CD14-positive monocyte (primary cell): ENCODE measurements at regions not wholly inside any gene's neighbourhood (a gene's known extent, or its start where the extent isn't known, plus 50 kb on each side); places are given as distances from the start of the nearest gene placed in this dataset.

ENCODE experiments used
- DNase-seq, 3 donors: peaks; one replicate each; pipeline ENCODE4 v3.0.0-alpha.2; 2011 to 2022
- H2AFZ ChIP-seq: 2 replicates; pipeline ENCODE4 v1.6.0; 2012; ENCODE audit warnings: mild to moderate bottlenecking, low read depth, low read length, inconsistent platforms; ENCODE audit not compliant: insufficient read depth, poor library complexity, severe bottlenecking
- H3K27ac ChIP-seq, 2 donors: 1 replicate in 1 of 2; 2 replicates in 1 of 2; pipeline ENCODE4 v1.5.1; 2012 to 2013; ENCODE audit warnings: low read length in 2 of 2, control low read depth in 1 of 2, inconsistent platforms in 1 of 2, low read depth in 1 of 2, mild to moderate bottlenecking in 1 of 2
- H3K27me3 ChIP-seq, 2 donors: one replicate each; pipeline versions ENCODE4 v1.6.0 to v1.6.1; 2011 to 2013; ENCODE audit warnings: low read length in 2 of 2; ENCODE audit not compliant: control insufficient read depth in 2 of 2, insufficient read depth in 2 of 2
- H3K36me3 ChIP-seq, 2 donors: replicated peaks in 1 of 2; 1 replicate in 1 of 2; 2 replicates in 1 of 2; pipeline versions ENCODE4 v1.5.1 to v1.6.1; 2012 to 2013; ENCODE audit warnings: low read length in 2 of 2, control low read depth in 1 of 2, inconsistent platforms in 1 of 2, mild to moderate bottlenecking in 1 of 2; ENCODE audit not compliant: insufficient read depth in 2 of 2, control insufficient read depth in 1 of 2
- H3K4me1 ChIP-seq, 2 donors: 1 replicate in 1 of 2; 2 replicates in 1 of 2; pipeline versions ENCODE4 v1.5.1 to v1.6.1; 2012 to 2013; ENCODE audit warnings: low read length in 2 of 2, control low read depth in 1 of 2, inconsistent platforms in 1 of 2, mild to moderate bottlenecking in 1 of 2, moderate library complexity in 1 of 2; ENCODE audit not compliant: insufficient read depth in 2 of 2, control insufficient read depth in 1 of 2
- H3K4me2 ChIP-seq: replicated peaks from 2 replicates; pipeline ENCODE3; 2012; ENCODE audit warnings: low read length, moderate library complexity, mild to moderate bottlenecking; ENCODE audit not compliant: poor library complexity, severe bottlenecking; ENCODE audit errors: extremely low read depth
- H3K4me3 ChIP-seq, 3 experiments: fragments of 200-600 bp in 1 of 3; sonication (generic) in 1 of 3; replicated peaks in 1 of 3; 1 replicate in 2 of 3; 2 replicates in 1 of 3; pipeline ENCODE4 v1.5.1; 2011 to 2013; ENCODE audit warnings: low read length in 3 of 3, mild to moderate bottlenecking in 3 of 3, control low read depth in 2 of 3, low read depth in 2 of 3, inconsistent platforms in 1 of 3, moderate library complexity in 1 of 3
- H3K79me2 ChIP-seq: 2 replicates; pipeline ENCODE4 v1.6.0; 2012; ENCODE audit warnings: mild to moderate bottlenecking, control low read depth, inconsistent platforms, low read length, moderate library complexity; ENCODE audit not compliant: insufficient read depth
- H3K9ac ChIP-seq: 2 replicates; pipeline ENCODE4 v1.6.0; 2017; ENCODE audit warnings: low read length, mild to moderate bottlenecking; ENCODE audit not compliant: insufficient read depth, poor library complexity, severe bottlenecking
- H3K9me3 ChIP-seq, 2 donors: replicated peaks in 1 of 2; 1 replicate in 1 of 2; 2 replicates in 1 of 2; pipeline versions ENCODE4 v1.5.1 to v1.6.1; 2012 to 2013; ENCODE audit warnings: low read length in 2 of 2, control low read depth in 1 of 2; ENCODE audit not compliant: control insufficient read depth in 1 of 2, insufficient read depth in 1 of 2
- H4K20me1 ChIP-seq: 2 replicates; pipeline ENCODE4 v1.6.0; 2012; ENCODE audit warnings: mild to moderate bottlenecking, low read length, control low read depth, moderate library complexity; ENCODE audit not compliant: insufficient read depth
- H3K27ac Mint-ChIP-seq, 7 donors: one replicate each; pipeline ENCODE4 v1.8.0; 2020; ENCODE audit warnings: mild to moderate bottlenecking in 7 of 7, mixed read lengths in 7 of 7, moderate library complexity in 6 of 7, inconsistent platforms in 2 of 7
- H3K27me3 Mint-ChIP-seq, 3 donors: one replicate each; pipeline ENCODE4 v1.8.0; 2021 to 2022; ENCODE audit warnings: low read depth in 3 of 3, mild to moderate bottlenecking in 3 of 3, mixed read lengths in 3 of 3, moderate library complexity in 3 of 3, inconsistent platforms in 1 of 3
- H3K36me3 Mint-ChIP-seq, 2 donors: one replicate each; pipeline ENCODE4 v1.8.0; 2020; ENCODE audit warnings: mixed read lengths in 2 of 2, inconsistent platforms in 1 of 2, mild to moderate bottlenecking in 1 of 2
- H3K4me1 Mint-ChIP-seq: one replicate; pipeline ENCODE4 v1.8.0; 2020; ENCODE audit warnings: mild to moderate bottlenecking, mixed read lengths
- H3K4me3 Mint-ChIP-seq, 2 donors: one replicate each; pipeline ENCODE4 v1.8.0; 2020; ENCODE audit warnings: mild to moderate bottlenecking in 2 of 2, mixed read lengths in 2 of 2, moderate library complexity in 1 of 2
- H3K9me3 Mint-ChIP-seq, 7 donors: one replicate each; pipeline ENCODE4 v1.8.0; 2020 to 2022; ENCODE audit warnings: mixed read lengths in 7 of 7, mild to moderate bottlenecking in 6 of 7, moderate library complexity in 6 of 7, inconsistent platforms in 2 of 7
- CTCF ChIP-seq: fragments of 200-600 bp; IDR thresholded peaks from one replicate; pipeline ENCODE4 v1.8.0; 2022; ENCODE audit warnings: antibody characterized with exemption, mild to moderate bottlenecking
- WGBS: methylation state at CpG from one replicate; pipeline ENCODE4 v1.1.5; 2013; ENCODE audit warnings: missing lambda C conversion rate; ENCODE audit not compliant: insufficient coverage; 5-methylcytosine and 5-hydroxymethylcytosine counted together
- intact Hi-C, 2 donors: fragments of 100-400 bp; cut with micrococcal nuclease; formaldehyde crosslinking; loops; one replicate each; pipeline versions ENCODE4 v1.15.0 to v1.15.1; 2023

GRCh38 chr6:169035385-169036240, 218.0 kb downstream of the THBS2 start:
- 84% methylated on average over 7 of the region's 8 CpGs for WGBS

More at GRCh38 chr6:169035385-169036240, 218.0 kb downstream of the THBS2 start:
- no peaks in the 10 kb centered on the region for H3K27me3 ChIP-seq
- intact Hi-C loops = no loop called here
- H3K36me3 ChIP-seq = no peaks in the 10 kb centered on the region
- H3K79me2 ChIP-seq = no peaks in the 10 kb centered on the region
- Mint-ChIP-seq H3K9me3 (peaks cover 11 to 32% (median 25%) of the 10 kb centered on the region in 7 donors), H3K36me3 (no peaks in the 10 kb centered on the region), H3K27me3 (peaks cover 0 to 5% (median 0%) of the 10 kb centered on the region in 3 donors), H3K4me3 (no peak overlapping the region), H3K27ac (no peak overlapping the region), H3K4me1 (no peaks in the 10 kb centered on the region)
- no peak for DNase-seq
- H4K20me1 ChIP-seq = no peaks in the 10 kb centered on the region
- H2AFZ ChIP-seq = no peak overlapping the region
- peaks cover 14 to 27% of the 10 kb centered on the region in 2 donors for H3K9me3 ChIP-seq
- no peak overlapping the region for H3K9ac ChIP-seq
- H3K27ac ChIP-seq = no peak overlapping the region
- no peak for TF ChIP-seq CTCF
- H3K4me1 ChIP-seq = no peaks in the 10 kb centered on the region
- H3K4me2 ChIP-seq = no peak overlapping the region
- H3K4me3 ChIP-seq = no peak overlapping the region
